ENCODE measurements at regions not wholly inside any gene's neighbourhood (a gene's known extent, or its start where the extent isn't known, plus 50 kb on each side); places are given as distances from the start of the nearest gene placed in this dataset.

GRCh38 chr4:120158841-120159463 is 92.3 kb upstream of the MAD2L1 start:
- Histone ChIP-seq H3K4me2 (ENCODE audit: low read depth, low read length, poor library complexity, severe bottlenecking) (no peak overlapping the region), H3F3A (ENCODE audit: insufficient read depth) (no peaks in the 10 kb centered on the region), H3K79me2 (ENCODE audit: insufficient read depth, low read length) (no peaks in the 10 kb centered on the region), H4K20me1 (ENCODE audit: low read depth, low read length) (no peaks in the 10 kb centered on the region), H3K9me3 (ENCODE audit: insufficient read depth, low read length) (no peaks in the 10 kb centered on the region), H3K4me3 (ENCODE audit: insufficient read depth, low read length, poor library complexity, severe bottlenecking) (no peak overlapping the region), H3K27me3 (ENCODE audit: low read length) (no peaks in the 10 kb centered on the region), H3K9ac (ENCODE audit: low read length) (no peak overlapping the region), H3K27ac (ENCODE audit: low read depth, low read length) (no peak overlapping the region), H2AFZ (ENCODE audit: low read depth, low read length, severe bottlenecking) (no peak overlapping the region), H3K9me2 (replicated peaks; ENCODE audit: insufficient read depth, low read length) (no peaks in the 10 kb centered on the region), H3K36me3 (ENCODE audit: low read length) (no peaks in the 10 kb centered on the region)
- TF ChIP-seq EZH2phosphoT487 (conservative IDR thresholded peaks at IDR 0.05; ENCODE audit: low read length) (no peak), CTCF (IDR thresholded peaks at IDR 0.05; ENCODE audit: insufficient read depth, low read length, poor library complexity, severe bottlenecking) (no peak)

GRCh38 chr4:120158046-120158445 is 91.4 kb upstream of the MAD2L1 start:
- H3K36me3 ChIP-seq (ENCODE audit: low read length), result no peaks in the 10 kb centered on the region
- no peak overlapping the region for H3K9ac ChIP-seq (ENCODE audit: low read length)
- no peaks in the 10 kb centered on the region for H4K20me1 ChIP-seq (ENCODE audit: low read depth, low read length)
- no peaks in the 10 kb centered on the region for H3K9me3 ChIP-seq (ENCODE audit: insufficient read depth, low read length)
- no peaks in the 10 kb centered on the region for H3F3A ChIP-seq (ENCODE audit: insufficient read depth)
- no peaks in the 10 kb centered on the region for H3K9me2 ChIP-seq (replicated peaks; ENCODE audit: insufficient read depth, low read length)
- no peaks in the 10 kb centered on the region for H3K79me2 ChIP-seq (ENCODE audit: insufficient read depth, low read length)
- H3K27ac ChIP-seq (ENCODE audit: low read depth, low read length), result no peak overlapping the region
- H3K4me2 ChIP-seq (ENCODE audit: low read depth, low read length, poor library complexity, severe bottlenecking), result no peak overlapping the region
- TF ChIP-seq EZH2phosphoT487 (conservative IDR thresholded peaks at IDR 0.05; ENCODE audit: low read length), result no peak
- TF ChIP-seq CTCF (IDR thresholded peaks at IDR 0.05; ENCODE audit: insufficient read depth, low read length, poor library complexity, severe bottlenecking), result no peak
- H3K27me3 ChIP-seq (ENCODE audit: low read length), result no peaks in the 10 kb centered on the region
- H3K4me3 ChIP-seq (ENCODE audit: insufficient read depth, low read length, poor library complexity, severe bottlenecking), result no peak overlapping the region
- H2AFZ ChIP-seq (ENCODE audit: low read depth, low read length, severe bottlenecking), result no peak overlapping the region

- Histone ChIP-seq H3F3A (ENCODE audit: insufficient read depth) (no peaks in the 10 kb centered on the region), H3K9me2 (replicated peaks; ENCODE audit: insufficient read depth, low read length) (no peaks in the 10 kb centered on the region), H4K20me1 (ENCODE audit: low read depth, low read length) (no peaks in the 10 kb centered on the region), H3K4me2 (ENCODE audit: low read depth, low read length, poor library complexity, severe bottlenecking) (peak overlapping the region; percentile 20), H3K36me3 (ENCODE audit: low read length) (no peaks in the 10 kb centered on the region), H3K27ac (ENCODE audit: low read depth, low read length) (no peak overlapping the region), H3K4me3 (ENCODE audit: insufficient read depth, low read length, poor library complexity, severe bottlenecking) (no peak overlapping the region), H3K27me3 (ENCODE audit: low read length) (no peaks in the 10 kb centered on the region), H3K79me2 (ENCODE audit: insufficient read depth, low read length) (no peaks in the 10 kb centered on the region), H3K9me3 (ENCODE audit: insufficient read depth, low read length) (no peaks in the 10 kb centered on the region), H2AFZ (ENCODE audit: low read depth, low read length, severe bottlenecking) (peak overlapping the region; percentile 41), H3K9ac (ENCODE audit: low read length) (no peak overlapping the region)
- TF ChIP-seq CTCF (IDR thresholded peaks at IDR 0.05; ENCODE audit: insufficient read depth, low read length, poor library complexity, severe bottlenecking) (peak; percentile 26), EZH2phosphoT487 (conservative IDR thresholded peaks at IDR 0.05; ENCODE audit: low read length) (no peak)
Measured at GRCh38 chr4:120156120-120156718, 89.6 kb upstream of the MAD2L1 start.
